HCT116 (cell line): ENCODE measurements at regions not wholly inside any gene's neighbourhood (a gene's known extent, or its start where the extent isn't known, plus 50 kb on each side); places are given as distances from the start of the nearest gene placed in this dataset.

Source experiments
- ATAC-seq: fragments of 200-7000 bp; cut with Tn5 transposase; 2 replicates; pipeline ENCODE4 v1.9.1; 2020; ENCODE audit warnings: mild to moderate bottlenecking, moderate library complexity
- BruUV-seq: library from RNA; stranded (reverse); fragments of 400-500 nt; replicated peaks from 2 replicates; lab custom pipeline; 2021; lab: Mats Ljungman, UMichigan
- CTCF ChIA-PET: fragments of 300-600 bp; sonication (Branson Sonifier 250); formaldehyde crosslinking; loops from one replicate; lab custom pipeline; 2021; ENCODE audit warnings: antibody characterized with exemption; lab: Charles Lee
- POLR2A ChIA-PET: fragments of 300-600, 350-600 bp; sonication (Branson Sonifier 250); formaldehyde crosslinking; loops from one replicate; lab custom pipeline; 2021; ENCODE audit warnings: antibody characterized with exemption; lab: Charles Lee
- RAD21 ChIA-PET, 2 experiments: fragments of 300-600 bp; sonication (Branson Sonifier 250); formaldehyde crosslinking; loops; one replicate each; lab custom pipeline; 2023; ENCODE audit warnings: low total read pairs in 2 of 2; ENCODE audit not compliant: uncharacterized antibody in 2 of 2, unreplicated experiment in 2 of 2, low non-redundant PET in 1 of 2; lab: Charles Lee
- DNase-seq: peaks from one replicate; pipeline ENCODE4 v3.0.0-alpha.2; 2010; ENCODE audit warnings: low read depth, low spot score
- H2AFZ ChIP-seq: fragments of 200-600 bp; shearing (Covaris generic), sonication (generic); 2 replicates; pipeline ENCODE4 v1.6.1; 2017; ENCODE audit warnings: low read depth, mixed run types, mixed read lengths, antibody characterized with exemption, low read length; ENCODE audit not compliant: poor library complexity, severe bottlenecking
- H3K27ac ChIP-seq: 2 replicates; pipeline ENCODE4 v1.5.1; 2012; ENCODE audit warnings: low read depth, low read length
- H3K27me3 ChIP-seq: fragments of 200-600 bp; sonication (generic); 2 replicates; pipeline ENCODE4 v1.6.1; 2016; ENCODE audit warnings: mixed run types, low read length, mixed read lengths; ENCODE audit not compliant: insufficient read depth
- H3K36me3 ChIP-seq, 2 experiments: fragments of 200-500 bp in 1 of 2; fragments of 200-600 bp in 1 of 2; sonication (Bioruptor generic) in 1 of 2; sonication (generic) in 1 of 2; 2 replicates each; pipeline versions ENCODE4 v1.5.1 to v1.6.1; 2014 to 2016; ENCODE audit warnings: low read length in 2 of 2, inconsistent platforms in 1 of 2, mixed read lengths in 1 of 2, mixed run types in 1 of 2; ENCODE audit not compliant: insufficient read depth in 2 of 2, control insufficient read depth in 1 of 2
- H3K4me1 ChIP-seq, 2 experiments: fragments of 200-600 bp in 1 of 2; sonication (generic) in 1 of 2; 2 replicates each; pipeline versions ENCODE4 v1.5.1 to v1.6.1; 2012 to 2017; ENCODE audit warnings: low read length in 2 of 2, inconsistent platforms in 1 of 2, mild to moderate bottlenecking in 1 of 2, mixed read lengths in 1 of 2, mixed run types in 1 of 2, moderate library complexity in 1 of 2; ENCODE audit not compliant: insufficient read depth in 2 of 2, control insufficient read depth in 1 of 2
- H3K4me2 ChIP-seq: fragments of 200-600 bp; sonication (generic); 2 replicates; pipeline ENCODE4 v1.6.1; 2017; ENCODE audit warnings: mixed run types, low read length, mixed read lengths
- H3K4me3 ChIP-seq, 2 experiments: fragments of 200-600 bp in 1 of 2; sonication (generic) in 1 of 2; replicated peaks in 1 of 2; 2 replicates each; pipeline ENCODE4 v1.5.1; 2011 to 2016; ENCODE audit warnings: low read length in 2 of 2, control low read depth in 1 of 2, low read depth in 1 of 2, mild to moderate bottlenecking in 1 of 2, mixed read lengths in 1 of 2, mixed run types in 1 of 2
- H3K79me2 ChIP-seq: fragments of 200-600 bp; sonication (generic); 2 replicates; pipeline ENCODE4 v1.6.1; 2017; ENCODE audit warnings: mild to moderate bottlenecking, mixed run types, low read length, moderate library complexity, mixed read lengths; ENCODE audit not compliant: insufficient read depth
- H3K9ac ChIP-seq: fragments of 200-600 bp; sonication (generic); 2 replicates; pipeline ENCODE4 v1.6.1; 2016; ENCODE audit warnings: low read length, mixed read lengths
- H3K9me2 ChIP-seq: fragments of 200-600 bp; sonication (generic), shearing (Covaris generic); 2 replicates; pipeline ENCODE4 v1.6.1; 2017; ENCODE audit warnings: mixed run types, mild to moderate bottlenecking, moderate library complexity; ENCODE audit not compliant: insufficient read depth
- H3K9me3 ChIP-seq, 2 experiments: fragments of 200-500 bp in 1 of 2; fragments of 200-600 bp in 1 of 2; sonication (Bioruptor generic) in 1 of 2; sonication (generic) in 1 of 2; 2 replicates each; pipeline ENCODE4 v1.6.1; 2014 to 2017; ENCODE audit warnings: low read length in 2 of 2, mixed read lengths in 2 of 2, inconsistent platforms in 1 of 2, low read depth in 1 of 2, mild to moderate bottlenecking in 1 of 2, mixed run types in 1 of 2, moderate library complexity in 1 of 2; ENCODE audit not compliant: control insufficient read depth in 1 of 2, insufficient read depth in 1 of 2
- H4K20me1 ChIP-seq: fragments of 200-600 bp; sonication (generic), shearing (Covaris generic); 2 replicates; pipeline ENCODE4 v1.6.1; 2017; ENCODE audit warnings: mixed run types, mild to moderate bottlenecking, moderate library complexity; ENCODE audit not compliant: insufficient read depth
- EZH2 ChIP-seq: fragments of 200-600 bp; sonication (generic); IDR thresholded peaks from 2 replicates; pipeline ENCODE4 v1.6.1; 2017; ENCODE audit warnings: antibody characterized with exemption, mixed run types
- FOSL1 ChIP-seq: IDR thresholded peaks from 2 replicates; pipeline ENCODE4 v1.6.1; 2012; ENCODE audit warnings: low read depth
- SRF ChIP-seq: IDR thresholded peaks from 2 replicates; pipeline ENCODE4 v1.6.1; 2012; ENCODE audit warnings: low read depth
- TCF7L2 ChIP-seq: IDR thresholded peaks from 2 replicates; pipeline ENCODE4 v1.7.0; 2011; ENCODE audit warnings: borderline replicate concordance, inconsistent platforms; ENCODE audit not compliant: insufficient read depth, insufficient read length; ENCODE audit errors: extremely low read depth
- ZFX ChIP-seq: fragments of 450-650 bp; IDR thresholded peaks from 2 replicates; pipeline ENCODE4 v1.6.1; 2017
- ZNF274 ChIP-seq: fragments of 200-500 bp; sonication (Bioruptor generic); IDR thresholded peaks from 2 replicates; pipeline ENCODE4 v1.6.1; 2014; ENCODE audit warnings: mild to moderate bottlenecking, low read depth, low read length, inconsistent platforms
- intact Hi-C: fragments of 100-400 bp; cut with micrococcal nuclease; formaldehyde crosslinking; loops from 2 replicates; pipeline ENCODE4 v1.10.0; 2022
- TF ChIP-seq, protein P1 (sequence below), 3 experiments: fragments of 200-600 bp in 1 of 3; sonication (generic) in 1 of 3; IDR thresholded peaks in 2 of 3; conservative IDR thresholded peaks in 1 of 3; 2 replicates each; pipeline ENCODE4 v1.5.1; 2012 to 2017; ENCODE audit warnings: low read depth in 2 of 3, low read length in 2 of 3, antibody characterized with exemption in 1 of 3, borderline replicate concordance in 1 of 3, control low read depth in 1 of 3, mild to moderate bottlenecking in 1 of 3, mixed read lengths in 1 of 3, mixed run types in 1 of 3, moderate library complexity in 1 of 3; ENCODE audit not compliant: insufficient read depth in 1 of 3

DNA sequence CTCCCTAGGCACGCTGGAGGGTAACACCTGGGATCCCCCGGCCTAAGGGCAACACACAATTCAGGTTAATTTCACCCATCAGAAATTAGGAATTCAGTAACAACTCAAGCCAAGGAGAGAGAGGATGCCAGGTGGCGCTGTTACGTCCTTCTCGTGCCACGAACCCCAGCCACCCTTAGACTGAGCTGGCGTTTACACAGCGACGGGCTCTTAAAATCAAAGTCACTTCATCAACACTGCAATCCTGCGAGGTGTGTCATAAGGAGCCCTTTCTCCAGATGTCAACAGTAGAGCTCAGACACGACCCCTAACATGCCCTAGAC lies 110.6 kb upstream of the TMEM132D start (continued):
- TF ChIP-seq, protein P1, sequence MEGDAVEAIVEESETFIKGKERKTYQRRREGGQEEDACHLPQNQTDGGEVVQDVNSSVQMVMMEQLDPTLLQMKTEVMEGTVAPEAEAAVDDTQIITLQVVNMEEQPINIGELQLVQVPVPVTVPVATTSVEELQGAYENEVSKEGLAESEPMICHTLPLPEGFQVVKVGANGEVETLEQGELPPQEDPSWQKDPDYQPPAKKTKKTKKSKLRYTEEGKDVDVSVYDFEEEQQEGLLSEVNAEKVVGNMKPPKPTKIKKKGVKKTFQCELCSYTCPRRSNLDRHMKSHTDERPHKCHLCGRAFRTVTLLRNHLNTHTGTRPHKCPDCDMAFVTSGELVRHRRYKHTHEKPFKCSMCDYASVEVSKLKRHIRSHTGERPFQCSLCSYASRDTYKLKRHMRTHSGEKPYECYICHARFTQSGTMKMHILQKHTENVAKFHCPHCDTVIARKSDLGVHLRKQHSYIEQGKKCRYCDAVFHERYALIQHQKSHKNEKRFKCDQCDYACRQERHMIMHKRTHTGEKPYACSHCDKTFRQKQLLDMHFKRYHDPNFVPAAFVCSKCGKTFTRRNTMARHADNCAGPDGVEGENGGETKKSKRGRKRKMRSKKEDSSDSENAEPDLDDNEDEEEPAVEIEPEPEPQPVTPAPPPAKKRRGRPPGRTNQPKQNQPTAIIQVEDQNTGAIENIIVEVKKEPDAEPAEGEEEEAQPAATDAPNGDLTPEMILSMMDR (IDR thresholded peaks at IDR 0.05 in 2 of 3, conservative IDR thresholded peaks at IDR 0.05 in 1 of 3; ENCODE audit: borderline replicate concordance in 1 of 3, insufficient read depth in 1 of 3, low read depth in 2 of 3, low read length in 2 of 3), result no peak
- TF ChIP-seq FOSL1, result no peak
- TF ChIP-seq ZFX, result no peak
- no peak for TF ChIP-seq ZNF274
- no peak for TF ChIP-seq SRF

- H3K79me2 ChIP-seq, result no peaks in the 10 kb centered on the region
- BruUV-seq, result no TSS peak
- H3K4me3 ChIP-seq, result no peak overlapping the region
- H2AFZ ChIP-seq, result no peak overlapping the region
- no peak overlapping the region for H3K4me2 ChIP-seq
- no peak overlapping the region for H3K9ac ChIP-seq
- TF ChIP-seq SRF, result no peak
- RAD21 ChIA-PET, result no interaction called here
- POLR2A ChIA-PET, result no interaction called here
- no peaks in the 10 kb centered on the region for H4K20me1 ChIP-seq
- no peaks in the 10 kb centered on the region for H3K36me3 ChIP-seq
- H3K4me1 ChIP-seq, result no peaks in the 10 kb centered on the region
- ATAC-seq (no peak), DNase-seq (no peak)
- no peaks in the 10 kb centered on the region for H3K9me2 ChIP-seq
- H3K27me3 ChIP-seq, result no peaks in the 10 kb centered on the region
- peaks cover 4 to 9% of the 10 kb centered on the region in 2 experiments; a peak in 3 of 4 replicates for H3K9me3 ChIP-seq
- CTCF ChIA-PET, result no interaction called here
- no peak overlapping the region for H3K27ac ChIP-seq
- intact Hi-C loops, result no loop called here
Observed at GRCh38 chr12:130016194-130016593, 112.4 kb upstream of the TMEM132D start.

GRCh38 chr12:130016986-130017385 lies 113.2 kb upstream of the TMEM132D start:
- DNase-seq, result no peak
- RAD21 ChIA-PET, result no interaction called here
- H3K4me2 ChIP-seq, result no peak overlapping the region
- BruUV-seq, result no TSS peak
- peaks cover 4 to 6% of the 10 kb centered on the region in 2 experiments; a peak in 3 of 4 replicates for H3K9me3 ChIP-seq
- H3K27ac ChIP-seq, result no peak overlapping the region
- H3K9ac ChIP-seq, result no peak overlapping the region
- no peak overlapping the region for H3K4me3 ChIP-seq
- H2AFZ ChIP-seq, result no peak overlapping the region
- CTCF ChIA-PET, result no interaction called here
- no peaks in the 10 kb centered on the region for H3K4me1 ChIP-seq
- intact Hi-C loops, result no loop called here
- POLR2A ChIA-PET, result no interaction called here
- no peaks in the 10 kb centered on the region for H3K9me2 ChIP-seq
- no peaks in the 10 kb centered on the region for H3K79me2 ChIP-seq
- H4K20me1 ChIP-seq, result no peaks in the 10 kb centered on the region
- no peak for TF ChIP-seq EZH2
- no peak for TF ChIP-seq ZFX
- TF ChIP-seq, protein P1 (IDR thresholded peaks at IDR 0.05 in 2 of 3, conservative IDR thresholded peaks at IDR 0.05 in 1 of 3; ENCODE audit: borderline replicate concordance in 1 of 3, insufficient read depth in 1 of 3, low read depth in 2 of 3, low read length in 2 of 3), result no peak
- TF ChIP-seq TCF7L2, result no peak
- ATAC-seq, result no peak
- H3K27me3 ChIP-seq, result no peaks in the 10 kb centered on the region
- no peaks in the 10 kb centered on the region for H3K36me3 ChIP-seq
